HCEC 1CT (cell line): ENCODE measurements at regions not wholly inside any gene's neighbourhood (a gene's known extent, or its start where the extent isn't known, plus 50 kb on each side); places are given as distances from the start of the nearest gene placed in this dataset.
"Not testable (repeated sequence)": the region's sequence is repeated elsewhere in the genome, so short reads cannot be mapped to it uniquely, and the experiment has no call there.

Experiments
- DNase-seq: peaks from one replicate; pipeline ENCODE4 v3.0.0-alpha.2; 2017

GRCh38 chr2:173552531-173552930, 197.9 kb downstream of the CDCA7 start:
- no peak for DNase-seq

DNA sequence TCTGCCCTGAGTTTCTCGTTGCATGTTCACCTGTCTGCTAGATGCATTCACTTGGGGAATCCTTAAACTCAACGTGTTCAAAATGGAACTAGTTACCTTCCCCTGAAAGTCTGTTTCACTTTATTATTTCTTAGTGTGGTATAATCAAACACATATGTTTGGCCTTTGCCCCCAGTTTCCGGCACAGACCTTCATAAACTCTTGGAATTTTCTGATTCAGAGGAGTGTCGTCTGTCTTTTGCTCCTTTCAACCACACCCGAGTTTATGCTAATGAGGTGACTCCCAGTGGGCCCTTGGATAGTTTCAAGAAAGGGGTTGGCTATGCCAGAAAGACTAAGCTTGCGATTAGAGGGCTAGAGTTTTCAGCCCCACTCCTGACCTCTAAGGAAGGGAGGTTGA, 198.9 kb downstream of the CDCA7 start:
- peak; percentile 47 for DNase-seq

DNA sequence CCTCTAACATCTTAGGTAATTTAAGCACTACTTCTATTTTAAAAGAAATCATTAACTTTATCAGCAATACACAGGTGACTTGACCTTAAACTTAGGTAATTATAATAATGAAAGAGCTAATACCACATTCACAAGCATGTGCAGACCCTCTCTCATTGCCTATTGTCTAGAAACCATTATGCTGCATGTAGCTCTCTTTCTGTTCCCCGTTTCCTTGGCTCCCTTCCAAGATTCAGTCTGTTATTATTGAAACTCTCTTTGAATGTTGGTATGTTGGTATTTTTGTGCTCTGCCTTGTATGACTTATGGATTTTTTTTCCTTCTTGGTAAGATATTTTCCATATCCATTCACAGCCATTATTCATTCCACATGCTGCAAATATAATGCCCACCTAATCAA, 201.2 kb downstream of the CDCA7 start:
- no peak for DNase-seq

- DNase-seq, result no peak
Observed at GRCh38 chr2:173556816-173557215, 202.1 kb downstream of the CDCA7 start.

DNA sequence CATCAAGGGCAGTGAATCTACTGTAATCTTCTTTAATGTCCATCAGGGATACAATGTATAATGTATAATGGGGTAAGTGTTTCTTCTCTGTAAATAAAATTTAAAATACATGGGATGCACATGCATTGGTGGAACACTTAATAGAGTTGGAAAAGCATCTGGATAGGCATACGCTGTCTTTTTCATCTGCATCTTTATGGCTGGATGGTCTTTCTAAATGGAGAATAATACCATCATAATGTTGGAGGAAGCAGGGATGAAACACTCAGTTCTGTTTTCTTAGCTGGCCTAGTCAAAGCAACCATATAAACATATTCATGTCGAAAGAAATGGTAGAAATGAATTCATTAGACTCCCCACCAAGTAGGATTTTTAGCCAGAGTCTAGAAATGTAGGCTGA, 202.8 kb downstream of the CDCA7 start:
- DNase-seq, result no peak

DNA sequence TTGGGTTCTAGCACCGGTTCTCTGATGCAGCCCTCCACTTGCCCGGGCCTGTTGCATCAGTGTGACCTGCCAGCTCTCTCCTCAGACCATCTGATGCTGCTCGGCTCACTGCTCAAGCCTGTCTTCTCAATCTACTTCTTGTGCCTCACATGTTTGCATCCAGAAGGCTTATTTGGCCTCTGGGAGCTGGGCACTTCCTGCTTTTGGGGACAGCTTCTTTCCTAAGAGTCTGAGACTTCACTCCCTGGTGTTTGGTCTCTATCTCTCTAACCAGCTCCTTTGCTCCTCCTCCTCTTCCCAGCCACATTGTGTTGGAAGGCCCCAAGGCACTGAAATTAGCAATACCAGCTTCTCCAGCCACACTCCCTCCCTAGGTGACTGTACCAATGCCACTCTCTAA, 212.8 kb downstream of the CDCA7 start:
- no peak for DNase-seq

DNA sequence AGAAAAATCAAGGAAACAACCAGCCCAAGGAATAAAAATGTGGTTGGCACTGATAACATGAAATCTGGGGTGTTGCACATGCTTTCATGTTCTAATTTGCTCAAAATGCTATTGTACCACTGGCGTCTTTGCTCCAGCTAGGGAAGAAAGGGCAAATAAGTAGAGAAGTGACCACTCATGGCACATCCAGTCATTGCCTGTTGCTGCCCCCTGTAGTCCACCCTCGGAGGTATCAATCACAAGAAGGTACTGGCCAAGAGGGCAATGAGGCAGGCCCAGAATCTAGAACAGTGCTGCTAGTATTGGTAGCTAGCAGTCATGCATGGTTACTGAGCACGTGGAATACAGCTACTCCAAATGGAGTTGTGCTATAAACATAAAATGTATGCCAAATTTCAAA, 213.4 kb downstream of the CDCA7 start:
- DNase-seq, result peak; percentile 15

DNA sequence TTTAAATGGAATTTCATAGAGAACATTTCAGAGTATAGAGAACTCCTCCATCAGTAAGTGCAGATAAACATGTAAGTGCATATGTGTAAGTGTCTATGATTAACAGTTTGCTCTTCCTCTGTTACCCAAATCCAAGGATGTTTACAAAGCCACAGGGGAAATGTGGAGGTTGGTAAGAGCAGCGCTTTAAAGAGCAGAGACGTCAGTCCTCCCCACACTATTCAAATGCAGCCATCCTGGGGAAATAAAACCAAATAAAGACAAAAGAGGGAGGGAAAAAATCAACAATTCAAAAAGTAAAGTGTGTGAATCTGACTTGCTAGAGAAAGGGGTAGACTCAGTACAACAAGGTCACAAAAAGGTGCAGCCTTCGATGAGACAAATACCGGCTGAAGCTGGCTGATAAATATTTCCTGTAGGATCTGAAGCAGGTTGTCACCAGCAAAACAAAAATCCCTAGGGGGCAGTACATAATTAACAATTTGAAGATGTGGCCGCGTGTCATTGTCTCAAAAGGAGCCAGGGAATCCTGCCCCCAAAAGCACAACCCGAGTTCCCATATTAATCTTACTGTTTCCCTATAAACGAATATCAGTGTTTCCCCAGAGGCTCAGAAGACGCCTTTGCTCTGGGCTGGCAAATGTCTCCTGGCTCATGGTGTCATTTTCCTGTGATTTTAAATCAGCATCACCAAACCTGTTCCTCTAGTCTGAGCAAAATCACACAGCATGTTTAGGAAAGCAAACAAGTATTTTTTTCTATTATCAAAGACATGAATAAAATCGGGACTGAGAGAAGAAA, 216.5 kb downstream of the CDCA7 start:
- peak; percentile 56 for DNase-seq

- no peak for DNase-seq
Observed at GRCh38 chr2:173571887-173572680, 217.4 kb downstream of the CDCA7 start.

DNA sequence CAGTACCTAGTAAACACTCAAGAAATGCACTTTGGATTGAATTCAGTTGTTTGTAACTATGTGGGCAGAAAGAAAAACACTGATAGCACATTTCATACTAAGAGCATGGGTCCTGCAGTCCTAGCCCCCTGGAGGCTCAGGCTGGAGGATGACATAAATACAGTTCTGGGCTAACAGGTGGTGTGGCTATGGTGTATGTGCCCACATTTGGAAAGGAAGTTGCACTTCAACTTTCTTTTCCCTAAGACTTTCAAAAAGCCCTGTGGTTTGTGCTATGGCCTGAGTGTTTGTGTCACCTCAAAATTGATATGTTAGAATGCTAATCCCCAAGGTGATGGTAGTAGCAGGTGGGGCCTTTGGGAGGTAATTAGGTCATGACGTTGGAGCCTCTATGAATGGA, 218.2 kb downstream of the CDCA7 start:
- DNase-seq, result no peak

DNA sequence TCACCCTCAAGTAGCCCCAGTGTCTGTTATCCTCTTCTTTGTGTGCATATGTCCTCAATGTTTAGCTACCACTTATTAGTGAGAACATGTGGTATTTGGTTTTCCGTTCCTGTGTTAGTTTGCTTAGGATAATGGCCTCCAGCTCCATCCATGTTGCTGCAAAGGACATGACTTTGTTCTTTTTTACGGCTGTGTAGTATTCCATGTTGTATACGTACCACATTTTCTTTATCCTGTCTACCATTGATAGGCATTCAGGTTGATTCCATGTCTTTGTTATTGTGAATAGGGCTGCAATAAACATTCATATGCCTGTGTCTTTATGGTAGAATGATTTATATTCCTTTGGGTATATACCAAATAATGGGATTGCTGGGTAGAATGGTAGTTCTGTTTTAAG, 219.1 kb downstream of the CDCA7 start:
- DNase-seq, result not testable (repeated sequence)

- peak; percentile 44 for DNase-seq
Observed at GRCh38 chr2:173574324-173575112, 219.8 kb downstream of the CDCA7 start.

- DNase-seq, result no peak
Observed at GRCh38 chr2:173578404-173579107, 223.9 kb downstream of the CDCA7 start.

GRCh38 chr2:173580351-173580750, 225.7 kb downstream of the CDCA7 start:
- no peak for DNase-seq

DNA sequence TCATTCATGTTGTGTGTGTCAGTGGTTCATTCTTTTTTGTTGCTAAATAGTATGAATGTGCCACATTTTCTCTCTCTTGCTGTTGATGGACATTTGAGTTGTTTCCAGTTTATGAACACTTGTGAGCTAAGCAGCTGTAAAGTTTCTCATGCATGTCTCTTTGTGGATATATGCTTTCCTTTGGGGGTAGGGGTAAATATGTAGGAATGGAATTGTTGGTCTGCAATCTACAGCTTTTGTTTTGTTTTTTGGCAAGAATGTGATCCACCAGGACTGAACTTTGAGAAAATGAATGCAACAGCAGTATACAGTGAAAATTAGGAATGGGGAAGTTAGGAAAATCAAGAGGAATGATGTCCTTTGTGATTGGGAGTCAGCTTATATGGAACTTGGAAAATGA, 226.3 kb downstream of the CDCA7 start:
- DNase-seq, result no peak

DNA sequence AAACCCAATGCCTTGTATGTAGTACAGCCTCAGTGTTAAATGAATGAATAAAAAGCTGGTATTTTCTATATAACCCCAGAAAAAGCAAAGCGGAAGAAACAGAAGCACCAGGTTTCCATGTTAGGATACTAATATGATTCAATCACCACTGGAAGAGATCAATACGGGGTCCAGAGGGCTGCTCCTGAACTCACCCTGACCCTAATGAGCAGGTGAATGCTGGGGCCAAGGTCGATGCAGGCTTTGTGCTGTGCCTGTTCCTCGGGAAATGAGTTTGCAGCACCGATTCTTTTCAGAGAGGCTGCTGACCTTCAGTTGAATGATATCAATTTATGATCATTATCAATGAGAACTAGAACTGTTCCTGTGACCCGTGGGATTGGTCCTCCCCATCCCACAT, 228.5 kb downstream of the CDCA7 start:
- DNase-seq, result no peak

- DNase-seq, result no peak
Observed at GRCh38 chr2:173584000-173584399, 229.3 kb downstream of the CDCA7 start.

GRCh38 chr2:173584676-173585458, 230.2 kb downstream of the CDCA7 start:
- no peak for DNase-seq

- DNase-seq, result no peak
Observed at GRCh38 chr2:173588931-173589369, 234.3 kb downstream of the CDCA7 start.

GRCh38 chr2:173589604-173590275, 235.1 kb downstream of the CDCA7 start:
- DNase-seq, result peak; percentile 15

DNA sequence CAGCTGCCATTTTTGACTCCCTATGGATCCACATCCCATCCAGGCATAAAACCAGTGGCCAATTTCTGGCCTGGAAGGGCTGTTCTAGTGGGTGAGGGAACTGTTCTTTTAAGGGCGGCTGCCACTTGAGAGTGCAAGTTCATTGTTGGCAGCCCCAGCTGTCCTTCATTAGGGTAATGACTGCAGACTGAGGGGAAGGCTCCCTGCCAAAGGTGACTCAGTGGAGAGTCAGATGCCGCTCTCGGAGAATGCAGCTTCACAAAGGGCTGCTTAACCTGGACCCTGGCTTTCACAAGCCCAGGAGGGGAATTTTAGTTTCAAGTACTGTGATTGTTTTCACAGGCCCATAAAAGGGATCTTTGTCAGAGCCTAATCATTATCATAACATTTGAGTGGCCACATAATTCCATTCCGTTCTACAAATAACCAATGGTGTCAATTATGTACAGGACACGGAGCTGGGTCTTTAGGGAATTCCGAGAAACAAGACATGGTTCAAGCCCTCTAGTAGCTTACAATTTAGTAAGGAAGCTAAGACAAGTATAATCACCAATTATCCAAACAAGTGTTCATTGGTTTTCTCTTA, 235.7 kb downstream of the CDCA7 start:
- DNase-seq, result peak; percentile 96
